ENCODE measurements at regions not wholly inside any gene's neighbourhood (a gene's known extent, or its start where the extent isn't known, plus 50 kb on each side); places are given as distances from the start of the nearest gene placed in this dataset.
"Not testable (repeated sequence)": the region's sequence is repeated elsewhere in the genome, so short reads cannot be mapped to it uniquely, and the experiment has no call there.

DNA sequence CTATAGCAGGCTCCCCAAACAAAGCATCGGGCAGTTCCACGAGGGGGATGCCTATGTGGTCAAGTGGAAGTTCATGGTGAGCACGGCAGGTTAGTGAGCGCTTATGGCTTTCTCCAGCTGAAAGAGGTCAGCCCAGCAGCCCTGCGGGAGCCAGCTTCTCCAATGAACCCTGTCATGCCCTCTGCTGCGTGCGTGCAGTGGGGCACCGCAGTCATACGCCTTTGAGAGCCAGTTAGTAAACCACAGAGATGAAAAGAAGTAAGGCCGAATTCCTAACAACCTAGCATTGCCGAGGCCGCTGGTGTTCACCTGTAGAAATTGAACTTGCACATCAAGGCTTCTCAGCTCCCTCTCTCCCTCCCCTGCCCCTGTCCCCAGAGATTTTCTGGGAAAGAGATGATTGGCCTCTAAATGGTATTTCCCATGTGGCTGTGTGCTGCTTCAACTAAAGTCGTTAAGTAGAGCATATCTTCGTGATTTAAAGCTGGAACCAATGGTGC is 75.1 kb upstream of the LYZL2 start:
- 28% methylated on average over 8 of the region's 14 CpGs for WGBS (ENCODE audit: low lambda C conversion rate)
- H3K4me1 ChIP-seq (ENCODE audit: insufficient read depth, low read length); H2AFZ ChIP-seq (ENCODE audit: low read length); H3K9me3 ChIP-seq (ENCODE audit: low read length); intact Hi-C loops (cut with micrococcal nuclease; ENCODE audit: unreplicated experiment); H3K9ac ChIP-seq (ENCODE audit: insufficient read depth, low read depth, low read length); POLR2A ChIA-PET; H4K20me1 ChIP-seq (ENCODE audit: insufficient read depth, low read length); ATAC-seq; BruUV-seq (replicated peaks); H3K36me3 ChIP-seq (replicated peaks in 1 of 2; ENCODE audit: control insufficient read depth in 1 of 2, insufficient read depth in 2 of 2, low read length in 2 of 2); H3K4me2 ChIP-seq (ENCODE audit: low read depth, low read length); H3K27ac ChIP-seq (ENCODE audit: extremely low read length, insufficient read depth, low read length); CTCF ChIA-PET (ENCODE audit: low intra/inter-chr PET ratio, low total read pairs); H3K4me3 ChIP-seq (replicated peaks in 1 of 3; ENCODE audit: insufficient read depth in 1 of 3, low read depth in 2 of 3, low read length in 3 of 3); FAIRE-seq; H3K79me2 ChIP-seq (ENCODE audit: insufficient read depth, low read length); DNase-seq (ENCODE audit: low spot score); in situ Hi-C loops (cut with HindIII; ENCODE audit: extremely low pct_ligation_motif_present, low pct_unique_long_range_greater_than_20kb): not testable (repeated sequence)
- H3K27me3 ChIP-seq (ENCODE audit: control insufficient read depth in 1 of 2, insufficient read depth in 2 of 2, low read length in 2 of 2): peaks cover 4 to 32% of the 10 kb centered on the region in 2 experiments; a peak in 4 of 5 replicates

DNA sequence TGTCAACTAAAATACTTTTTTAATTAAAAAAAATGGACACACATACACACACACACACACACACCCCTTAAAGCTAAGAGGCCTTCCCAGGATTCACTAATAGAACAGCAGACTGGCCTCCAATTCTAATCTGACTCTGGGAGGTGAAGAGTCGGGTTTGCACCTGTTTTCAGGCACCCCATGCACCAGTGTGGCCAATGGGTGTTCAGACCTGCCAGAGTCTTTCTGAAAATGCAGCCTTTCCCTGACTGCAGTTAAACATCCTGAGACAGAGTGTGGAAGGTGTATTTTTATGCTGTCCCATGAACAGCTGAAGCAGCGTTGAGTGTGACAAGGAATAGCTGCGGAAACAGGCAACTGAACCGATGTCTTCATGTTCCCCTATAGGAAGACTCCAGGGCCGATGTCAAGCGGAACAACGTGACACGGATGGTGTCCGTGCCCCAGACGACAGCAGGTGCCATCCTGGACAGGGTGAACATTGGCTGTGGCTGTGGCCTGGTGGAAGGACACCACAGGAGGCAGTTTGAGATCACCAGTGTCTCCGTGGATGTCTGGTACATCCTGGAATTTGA is 74.6 kb upstream of the LYZL2 start:
- Histone ChIP-seq H3K4me1 (ENCODE audit: insufficient read depth, low read length) (no peaks in the 10 kb centered on the region), H3K36me3 (replicated peaks in 1 of 2; ENCODE audit: control insufficient read depth in 1 of 2, insufficient read depth in 2 of 2, low read length in 2 of 2) (no peaks in the 10 kb centered on the region), H3K27ac (ENCODE audit: extremely low read length, insufficient read depth, low read length) (no peak overlapping the region), H3K27me3 (ENCODE audit: control insufficient read depth in 1 of 2, insufficient read depth in 2 of 2, low read length in 2 of 2) (peaks cover 4 to 32% of the 10 kb centered on the region in 2 experiments; a peak in 4 of 5 replicates), H3K79me2 (ENCODE audit: insufficient read depth, low read length) (no peaks in the 10 kb centered on the region), H3K9me3 (ENCODE audit: low read length) (no peaks in the 10 kb centered on the region), H4K20me1 (ENCODE audit: insufficient read depth, low read length) (no peaks in the 10 kb centered on the region), H2AFZ (ENCODE audit: low read length) (no peak overlapping the region), H3K4me3 (replicated peaks in 1 of 3; ENCODE audit: insufficient read depth in 1 of 3, low read depth in 2 of 3, low read length in 3 of 3) (no peak overlapping the region), H3K4me2 (ENCODE audit: low read depth, low read length) (no peak overlapping the region), H3K9ac (ENCODE audit: insufficient read depth, low read depth, low read length) (no peak overlapping the region)
- WGBS (ENCODE audit: low lambda C conversion rate): 38% methylated on average over 10 of the region's 11 CpGs
- ChIA-PET POLR2A (no interaction called here), CTCF (ENCODE audit: low intra/inter-chr PET ratio, low total read pairs) (no interaction called here)
- in situ Hi-C loops (cut with HindIII; ENCODE audit: extremely low pct_ligation_motif_present, low pct_unique_long_range_greater_than_20kb) (no loop called here), intact Hi-C loops (cut with micrococcal nuclease; ENCODE audit: unreplicated experiment) (no loop called here)
- ATAC-seq: no peak
- DNase-seq (ENCODE audit: low spot score): no peak
- BruUV-seq (replicated peaks): no TSS peak
- FAIRE-seq: no peak
- TF ChIP-seq EED (CRISPR knock-in tag; IDR thresholded peaks at IDR 0.05) (no peak), MTF1 (CRISPR knock-in tag; IDR thresholded peaks at IDR 0.05) (no peak), TMF1 (CRISPR knock-in tag; IDR thresholded peaks at IDR 0.05; ENCODE audit: low read depth) (no peak), ZNF562 (CRISPR knock-in tag; IDR thresholded peaks at IDR 0.05; ENCODE audit: borderline replicate concordance) (no peak), NPAS2 (CRISPR knock-in tag; IDR thresholded peaks at IDR 0.05; ENCODE audit: borderline replicate concordance) (no peak), SIN3B (IDR thresholded peaks at IDR 0.05; ENCODE audit: low read length) (no peak), FOXM1 (CRISPR knock-in tag; IDR thresholded peaks at IDR 0.05) (no peak), ZNF768 (CRISPR knock-in tag; IDR thresholded peaks at IDR 0.05) (no peak)
- TF ChIP-seq, protein P1, sequence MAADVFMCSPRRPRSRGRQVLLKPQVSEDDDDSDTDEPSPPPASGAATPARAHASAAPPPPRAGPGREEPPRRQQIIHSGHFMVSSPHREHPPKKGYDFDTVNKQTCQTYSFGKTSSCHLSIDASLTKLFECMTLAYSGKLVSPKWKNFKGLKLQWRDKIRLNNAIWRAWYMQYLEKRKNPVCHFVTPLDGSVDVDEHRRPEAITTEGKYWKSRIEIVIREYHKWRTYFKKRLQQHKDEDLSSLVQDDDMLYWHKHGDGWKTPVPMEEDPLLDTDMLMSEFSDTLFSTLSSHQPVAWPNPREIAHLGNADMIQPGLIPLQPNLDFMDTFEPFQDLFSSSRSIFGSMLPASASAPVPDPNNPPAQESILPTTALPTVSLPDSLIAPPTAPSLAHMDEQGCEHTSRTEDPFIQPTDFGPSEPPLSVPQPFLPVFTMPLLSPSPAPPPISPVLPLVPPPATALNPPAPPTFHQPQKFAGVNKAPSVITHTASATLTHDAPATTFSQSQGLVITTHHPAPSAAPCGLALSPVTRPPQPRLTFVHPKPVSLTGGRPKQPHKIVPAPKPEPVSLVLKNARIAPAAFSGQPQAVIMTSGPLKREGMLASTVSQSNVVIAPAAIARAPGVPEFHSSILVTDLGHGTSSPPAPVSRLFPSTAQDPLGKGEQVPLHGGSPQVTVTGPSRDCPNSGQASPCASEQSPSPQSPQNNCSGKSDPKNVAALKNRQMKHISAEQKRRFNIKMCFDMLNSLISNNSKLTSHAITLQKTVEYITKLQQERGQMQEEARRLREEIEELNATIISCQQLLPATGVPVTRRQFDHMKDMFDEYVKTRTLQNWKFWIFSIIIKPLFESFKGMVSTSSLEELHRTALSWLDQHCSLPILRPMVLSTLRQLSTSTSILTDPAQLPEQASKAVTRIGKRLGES (CRISPR knock-in tag; IDR thresholded peaks at IDR 0.05; ENCODE audit: borderline replicate concordance): no peak
- TF ChIP-seq, protein P2, sequence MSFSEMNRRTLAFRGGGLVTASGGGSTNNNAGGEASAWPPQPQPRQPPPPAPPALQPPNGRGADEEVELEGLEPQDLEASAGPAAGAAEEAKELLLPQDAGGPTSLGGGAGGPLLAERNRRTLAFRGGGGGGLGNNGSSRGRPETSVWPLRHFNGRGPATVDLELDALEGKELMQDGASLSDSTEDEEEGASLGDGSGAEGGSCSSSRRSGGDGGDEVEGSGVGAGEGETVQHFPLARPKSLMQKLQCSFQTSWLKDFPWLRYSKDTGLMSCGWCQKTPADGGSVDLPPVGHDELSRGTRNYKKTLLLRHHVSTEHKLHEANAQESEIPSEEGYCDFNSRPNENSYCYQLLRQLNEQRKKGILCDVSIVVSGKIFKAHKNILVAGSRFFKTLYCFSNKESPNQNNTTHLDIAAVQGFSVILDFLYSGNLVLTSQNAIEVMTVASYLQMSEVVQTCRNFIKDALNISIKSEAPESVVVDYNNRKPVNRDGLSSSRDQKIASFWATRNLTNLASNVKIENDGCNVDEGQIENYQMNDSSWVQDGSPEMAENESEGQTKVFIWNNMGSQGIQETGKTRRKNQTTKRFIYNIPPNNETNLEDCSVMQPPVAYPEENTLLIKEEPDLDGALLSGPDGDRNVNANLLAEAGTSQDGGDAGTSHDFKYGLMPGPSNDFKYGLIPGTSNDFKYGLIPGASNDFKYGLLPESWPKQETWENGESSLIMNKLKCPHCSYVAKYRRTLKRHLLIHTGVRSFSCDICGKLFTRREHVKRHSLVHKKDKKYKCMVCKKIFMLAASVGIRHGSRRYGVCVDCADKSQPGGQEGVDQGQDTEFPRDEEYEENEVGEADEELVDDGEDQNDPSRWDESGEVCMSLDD (CRISPR knock-in tag; IDR thresholded peaks at IDR 0.05; ENCODE audit: borderline replicate concordance): no peak
- TF ChIP-seq, protein P3, sequence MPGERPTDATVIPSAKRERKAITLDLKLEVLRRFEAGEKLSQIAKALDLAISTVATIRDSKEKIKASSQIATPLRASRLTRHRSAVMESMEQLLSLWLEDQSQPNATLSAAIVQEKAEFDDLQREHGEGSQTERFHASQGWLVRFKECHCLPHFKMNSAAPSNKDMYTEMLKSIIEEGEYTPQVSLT (CRISPR knock-in tag; IDR thresholded peaks at IDR 0.05; ENCODE audit: borderline replicate concordance, low read depth): no peak

All from HepG2 (cell line).